HepG2 (cell line): ENCODE measurements at regions not wholly inside any gene's neighbourhood (a gene's known extent, or its start where the extent isn't known, plus 50 kb on each side); places are given as distances from the start of the nearest gene placed in this dataset.

Experiments used
- ASH2L ChIP-seq: fragments of 300-600, 200-600 bp; sonication (generic); IDR thresholded peaks from 2 replicates; pipeline ENCODE4 v1.7.0; 2017; ENCODE audit warnings: low read depth, mild to moderate bottlenecking, moderate library complexity, mixed read lengths, low read length; ENCODE audit not compliant: insufficient read length
- BCL6 ChIP-seq: IDR thresholded peaks from 2 replicates; pipeline ENCODE4 v1.6.1; 2016; ENCODE audit warnings: missing genetic modification reagents, missing compliant biosample characterization
- CEBPG ChIP-seq: IDR thresholded peaks from 2 replicates; pipeline ENCODE4 v1.6.1; 2016
- ERF ChIP-seq: IDR thresholded peaks from 2 replicates; pipeline ENCODE4 v1.6.1; 2018; ENCODE audit warnings: missing biosample characterization, missing genetic modification reagents
- FOSL1 ChIP-seq: sonication (generic); formaldehyde crosslinking; IDR thresholded peaks from 2 replicates; pipeline ENCODE4 v1.9.0; 2021; ENCODE audit warnings: missing genetic modification reagents, borderline replicate concordance
- FUBP1 ChIP-seq: sonication (generic); formaldehyde crosslinking; IDR thresholded peaks from 2 replicates; pipeline ENCODE4 v1.5.1; 2020; ENCODE audit warnings: missing genetic modification reagents, mild to moderate bottlenecking, borderline replicate concordance
- HOXD1 ChIP-seq: sonication (generic); formaldehyde crosslinking; IDR thresholded peaks from 2 replicates; pipeline ENCODE4 v1.5.0; 2020; ENCODE audit warnings: missing genetic modification reagents
- KDM1A ChIP-seq: IDR thresholded peaks from 2 replicates; pipeline ENCODE4 v1.6.1; 2016; ENCODE audit warnings: missing compliant biosample characterization
- KDM6A ChIP-seq: IDR thresholded peaks from 2 replicates; pipeline ENCODE4 v1.6.1; 2016; ENCODE audit warnings: low read depth
- NR2F6 ChIP-seq, 2 experiments: IDR thresholded peaks; 2 replicates each; pipeline ENCODE4 v1.6.1; 2016; ENCODE audit warnings: antibody characterized with exemption in 1 of 2, mild to moderate bottlenecking in 1 of 2
- ONECUT2 ChIP-seq: sonication (generic); formaldehyde crosslinking; IDR thresholded peaks from 2 replicates; pipeline ENCODE4 v1.4.0; 2020; ENCODE audit warnings: missing genetic modification reagents
- PPARG ChIP-seq: conservative IDR thresholded peaks from 2 replicates; pipeline ENCODE4 v1.6.1; 2016; ENCODE audit warnings: missing biosample characterization, missing genetic modification reagents
- SRF ChIP-seq: IDR thresholded peaks from 2 replicates; pipeline ENCODE4 v1.6.1; 2011; ENCODE audit warnings: mild to moderate bottlenecking, low read depth, low read length, moderate library complexity
- ZBTB42 ChIP-seq: sonication (generic); formaldehyde crosslinking; IDR thresholded peaks from 2 replicates; pipeline ENCODE4 v1.5.0; 2020; ENCODE audit warnings: mild to moderate bottlenecking, missing genetic modification reagents
- ZFAT ChIP-seq: sonication (generic); formaldehyde crosslinking; conservative IDR thresholded peaks from 2 replicates; pipeline ENCODE4 v1.8.1; 2023; ENCODE audit warnings: missing genetic modification reagents, inconsistent platforms
- ZKSCAN8 ChIP-seq: IDR thresholded peaks from 2 replicates; pipeline ENCODE4 v1.6.1; 2016; ENCODE audit warnings: borderline replicate concordance, missing genetic modification reagents, missing compliant biosample characterization
- ZNF260 ChIP-seq: sonication (generic); formaldehyde crosslinking; IDR thresholded peaks from 2 replicates; pipeline ENCODE4 v1.4.0; 2020; ENCODE audit warnings: missing genetic modification reagents, low read depth, mild to moderate bottlenecking, borderline replicate concordance
- ZNF333 ChIP-seq: sonication (generic); formaldehyde crosslinking; IDR thresholded peaks from 2 replicates; pipeline ENCODE4 v1.4.0; 2020; ENCODE audit warnings: mild to moderate bottlenecking, missing genetic modification reagents, borderline replicate concordance
- ZNF446 ChIP-seq: sonication (generic); formaldehyde crosslinking; IDR thresholded peaks from 2 replicates; pipeline ENCODE4 v1.5.0; 2020; ENCODE audit warnings: mild to moderate bottlenecking, missing genetic modification reagents
- ZNF564 ChIP-seq: sonication (generic); formaldehyde crosslinking; IDR thresholded peaks from 2 replicates; pipeline ENCODE4 v1.8.1; 2023; ENCODE audit warnings: mild to moderate bottlenecking, missing genetic modification reagents
- ZNF660 ChIP-seq: sonication (generic); formaldehyde crosslinking; IDR thresholded peaks from 2 replicates; pipeline ENCODE4 v1.5.1; 2020; ENCODE audit warnings: mild to moderate bottlenecking, low read depth, missing genetic modification reagents, borderline replicate concordance
- ZNF841 ChIP-seq: sonication (generic); formaldehyde crosslinking; IDR thresholded peaks from 2 replicates; pipeline ENCODE4 v1.8.1; 2023; ENCODE audit warnings: missing genetic modification reagents, borderline replicate concordance
- TF ChIP-seq, protein P1 (sequence below): sonication (generic); formaldehyde crosslinking; conservative IDR thresholded peaks from 2 replicates; pipeline ENCODE4 v1.8.0; 2022; ENCODE audit warnings: mild to moderate bottlenecking, moderate library complexity, missing genetic modification reagents
- TF ChIP-seq, protein P2 (sequence below): sonication (generic); formaldehyde crosslinking; IDR thresholded peaks from 2 replicates; pipeline ENCODE4 v1.4.0; 2020; ENCODE audit warnings: missing genetic modification reagents
- TF ChIP-seq, protein P3 (sequence below): sonication (generic); formaldehyde crosslinking; IDR thresholded peaks from 2 replicates; pipeline ENCODE4 v1.4.0; 2020; ENCODE audit warnings: missing genetic modification reagents

DNA sequence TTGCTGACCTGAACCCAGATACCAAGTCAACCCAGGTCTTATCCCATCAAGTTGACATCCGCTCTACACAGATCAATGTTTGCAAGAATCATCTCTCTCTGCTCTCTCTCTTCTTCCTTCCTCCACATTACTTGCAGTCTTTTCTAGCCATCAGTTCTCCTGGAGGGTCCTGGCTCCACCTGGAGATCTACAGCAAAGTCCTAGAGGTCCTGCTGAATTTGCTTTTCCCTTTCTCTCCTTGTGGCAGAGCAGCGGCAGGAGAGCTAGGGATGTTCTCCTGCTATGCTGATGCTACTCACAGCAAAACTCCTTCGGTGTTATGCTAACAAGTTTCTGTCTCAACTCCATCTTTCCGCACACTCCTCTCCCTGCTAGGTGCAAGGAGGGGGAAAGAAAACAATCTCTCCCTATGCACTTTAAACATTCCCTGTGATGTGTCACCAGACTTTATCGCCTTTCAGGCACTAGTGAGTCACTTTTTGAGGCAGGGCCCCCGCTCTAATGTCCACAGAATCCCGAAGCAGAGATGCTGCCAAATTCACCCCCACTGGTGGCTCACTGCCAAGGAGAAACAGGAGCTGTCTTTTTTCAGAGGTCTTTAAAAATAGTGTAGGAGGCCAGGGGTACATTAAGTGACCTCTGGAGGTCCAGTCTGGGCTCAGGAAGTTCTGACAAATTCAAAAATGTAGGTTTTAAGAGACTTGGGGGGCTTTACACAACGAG is 62.6 kb downstream of the FAM50B start (continued):
- no peak for TF ChIP-seq ZNF660 (CRISPR knock-in tag)
- no peak for TF ChIP-seq ZNF841
- peak; percentile 34; the same call in 1 of the 2 replicates for TF ChIP-seq CEBPG (CRISPR knock-in tag)
- TF ChIP-seq, protein P1, sequence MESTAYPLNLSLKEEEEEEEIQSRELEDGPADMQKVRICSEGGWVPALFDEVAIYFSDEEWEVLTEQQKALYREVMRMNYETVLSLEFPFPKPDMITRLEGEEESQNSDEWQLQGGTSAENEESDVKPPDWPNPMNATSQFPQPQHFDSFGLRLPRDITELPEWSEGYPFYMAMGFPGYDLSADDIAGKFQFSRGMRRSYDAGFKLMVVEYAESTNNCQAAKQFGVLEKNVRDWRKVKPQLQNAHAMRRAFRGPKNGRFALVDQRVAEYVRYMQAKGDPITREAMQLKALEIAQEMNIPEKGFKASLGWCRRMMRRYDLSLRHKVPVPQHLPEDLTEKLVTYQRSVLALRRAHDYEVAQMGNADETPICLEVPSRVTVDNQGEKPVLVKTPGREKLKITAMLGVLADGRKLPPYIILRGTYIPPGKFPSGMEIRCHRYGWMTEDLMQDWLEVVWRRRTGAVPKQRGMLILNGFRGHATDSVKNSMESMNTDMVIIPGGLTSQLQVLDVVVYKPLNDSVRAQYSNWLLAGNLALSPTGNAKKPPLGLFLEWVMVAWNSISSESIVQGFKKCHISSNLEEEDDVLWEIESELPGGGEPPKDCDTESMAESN (CRISPR knock-in tag), result no peak
- TF ChIP-seq FOSL1 (CRISPR knock-in tag), result peak; percentile 93
- TF ChIP-seq ONECUT2 (CRISPR knock-in tag), result no peak
- no peak for TF ChIP-seq FUBP1 (CRISPR knock-in tag)
- TF ChIP-seq ZKSCAN8 (CRISPR knock-in tag), result 0 out of 2 replicates have a peak, but pooled peaks have one; percentile 38
- TF ChIP-seq KDM1A (CRISPR knock-in tag), result peak; percentile 51; the same call in 1 of the 2 replicates
- TF ChIP-seq NR2F6 (IDR thresholded peaks at IDR 0.05), result peak; percentile 39; the same call in 1 of the 2 replicates
- 0 out of 2 replicates have a peak, but pooled peaks have one; percentile 27 for TF ChIP-seq NR2F6 (CRISPR knock-in tag; IDR thresholded peaks at IDR 0.05)
- TF ChIP-seq ZNF564 (CRISPR knock-in tag), result peak; percentile 36; the same call in 1 of the 2 replicates
- TF ChIP-seq ZBTB42 (CRISPR knock-in tag), result no peak
- TF ChIP-seq HOXD1 (CRISPR knock-in tag), result no peak
- TF ChIP-seq ZNF446 (CRISPR knock-in tag), result no peak; the same call in 1 of the 2 replicates
- no peak for TF ChIP-seq ZNF260 (CRISPR knock-in tag)
- TF ChIP-seq, protein P2, sequence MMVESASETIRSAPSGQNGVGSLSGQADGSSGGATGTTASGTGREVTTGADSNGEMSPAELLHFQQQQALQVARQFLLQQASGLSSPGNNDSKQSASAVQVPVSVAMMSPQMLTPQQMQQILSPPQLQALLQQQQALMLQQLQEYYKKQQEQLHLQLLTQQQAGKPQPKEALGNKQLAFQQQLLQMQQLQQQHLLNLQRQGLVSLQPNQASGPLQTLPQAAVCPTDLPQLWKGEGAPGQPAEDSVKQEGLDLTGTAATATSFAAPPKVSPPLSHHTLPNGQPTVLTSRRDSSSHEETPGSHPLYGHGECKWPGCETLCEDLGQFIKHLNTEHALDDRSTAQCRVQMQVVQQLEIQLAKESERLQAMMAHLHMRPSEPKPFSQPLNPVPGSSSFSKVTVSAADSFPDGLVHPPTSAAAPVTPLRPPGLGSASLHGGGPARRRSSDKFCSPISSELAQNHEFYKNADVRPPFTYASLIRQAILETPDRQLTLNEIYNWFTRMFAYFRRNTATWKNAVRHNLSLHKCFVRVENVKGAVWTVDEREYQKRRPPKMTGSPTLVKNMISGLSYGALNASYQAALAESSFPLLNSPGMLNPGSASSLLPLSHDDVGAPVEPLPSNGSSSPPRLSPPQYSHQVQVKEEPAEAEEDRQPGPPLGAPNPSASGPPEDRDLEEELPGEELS, result peak; percentile 65; the same call in 1 of the 2 replicates
- TF ChIP-seq ZFAT (CRISPR knock-in tag), result no peak
- TF ChIP-seq ASH2L, result peak; percentile 52
- TF ChIP-seq ERF (CRISPR knock-in tag), result peak; percentile 81
- TF ChIP-seq SRF, result no peak
- TF ChIP-seq BCL6 (CRISPR knock-in tag), result peak; percentile 86
- TF ChIP-seq PPARG (CRISPR knock-in tag), result peak; percentile 85
- peak; percentile 68 for TF ChIP-seq KDM6A
- TF ChIP-seq, protein P3, sequence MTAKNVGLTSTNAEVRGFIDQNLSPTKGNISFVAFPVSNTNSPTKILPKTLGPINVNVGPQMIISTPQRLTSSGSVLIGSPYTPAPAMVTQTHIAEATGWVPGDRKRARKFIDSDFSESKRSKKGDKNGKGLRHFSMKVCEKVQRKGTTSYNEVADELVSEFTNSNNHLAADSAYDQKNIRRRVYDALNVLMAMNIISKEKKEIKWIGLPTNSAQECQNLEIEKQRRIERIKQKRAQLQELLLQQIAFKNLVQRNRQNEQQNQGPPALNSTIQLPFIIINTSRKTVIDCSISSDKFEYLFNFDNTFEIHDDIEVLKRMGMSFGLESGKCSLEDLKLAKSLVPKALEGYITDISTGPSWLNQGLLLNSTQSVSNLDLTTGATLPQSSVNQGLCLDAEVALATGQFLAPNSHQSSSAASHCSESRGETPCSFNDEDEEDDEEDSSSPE (CRISPR knock-in tag), result no peak
- TF ChIP-seq ZNF333 (CRISPR knock-in tag), result no peak
